ENCODE measurements at regions not wholly inside any gene's neighbourhood (a gene's known extent, or its start where the extent isn't known, plus 50 kb on each side); places are given as distances from the start of the nearest gene placed in this dataset.
A peak's percentile ranks its signal among the peaks of the same experiment; 100 is the strongest.
"Not testable (repeated sequence)": the region's sequence is repeated elsewhere in the genome, so short reads cannot be mapped to it uniquely, and the experiment has no call there.

GRCh38 chr12:107493135-107493494 is 192.5 kb upstream of the PWP1 start:
- no peak for DNase-seq (ENCODE audit: low spot score)

- DNase-seq (ENCODE audit: low spot score), result no peak
Measured at GRCh38 chr12:107493666-107494065, 191.9 kb upstream of the PWP1 start.

DNA sequence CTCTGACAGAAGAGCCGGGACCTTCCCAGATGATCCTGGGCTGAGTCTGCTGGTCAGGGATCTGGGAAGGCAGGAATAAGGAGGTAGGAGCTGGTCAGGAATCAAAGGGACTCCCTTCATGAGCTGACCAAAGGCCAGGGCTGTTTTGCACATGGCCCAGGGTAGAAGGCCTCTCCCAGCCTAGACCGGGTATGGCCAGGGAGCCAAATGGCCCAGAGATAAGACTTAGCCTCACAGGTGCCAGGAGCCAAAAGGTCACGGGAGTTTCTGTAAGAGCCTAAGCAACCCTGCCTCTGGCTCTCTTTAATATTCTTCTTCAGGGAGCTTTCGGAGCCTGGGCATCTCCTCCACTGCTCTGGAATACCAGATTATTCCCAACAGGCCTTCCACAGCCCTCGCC is 191.3 kb upstream of the PWP1 start:
- no peak for DNase-seq (ENCODE audit: low spot score)

DNA sequence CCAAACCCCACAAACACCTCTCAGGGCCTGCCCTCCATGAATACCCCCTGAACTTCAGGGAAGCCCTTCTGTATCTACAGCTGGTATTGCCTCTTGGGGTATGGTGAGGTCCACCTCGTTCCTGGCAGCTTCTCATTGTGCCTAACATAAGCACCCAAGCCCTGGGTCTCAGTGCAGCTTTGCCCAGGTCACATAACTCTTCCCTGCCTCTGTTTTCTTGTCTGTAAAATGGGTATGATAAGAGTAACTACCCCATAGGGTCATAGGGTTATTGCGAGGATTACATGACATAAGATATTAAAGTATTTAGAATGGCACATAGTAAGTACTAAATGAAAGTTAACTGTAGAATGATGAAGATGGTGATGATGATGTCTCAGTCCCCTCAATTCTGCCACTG is 190.0 kb upstream of the PWP1 start:
- DNase-seq (ENCODE audit: low spot score), result no peak

DNA sequence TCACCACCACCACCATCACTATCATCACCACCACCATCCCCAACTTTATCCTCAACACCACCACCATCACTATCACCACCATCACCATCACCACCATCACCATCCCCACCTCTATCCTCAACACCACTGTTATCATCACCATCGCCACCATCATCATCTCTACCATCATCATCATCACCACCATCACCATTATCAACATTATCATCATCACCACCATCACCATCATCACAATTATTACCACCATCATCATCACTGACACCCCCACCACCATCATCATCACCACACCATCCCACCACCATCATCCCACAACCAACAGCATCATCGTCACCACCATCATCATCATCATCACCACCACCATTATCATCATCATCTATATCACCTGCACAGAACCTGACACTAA is 188.4 kb upstream of the PWP1 start:
- no peak for DNase-seq (ENCODE audit: low spot score)

- no peak for DNase-seq (ENCODE audit: low spot score)
Measured at GRCh38 chr12:107500307-107500706, 185.3 kb upstream of the PWP1 start.

GRCh38 chr12:107501681-107502080 is 183.9 kb upstream of the PWP1 start:
- DNase-seq (ENCODE audit: low spot score), result no peak

- no peak for DNase-seq (ENCODE audit: low spot score)
Measured at GRCh38 chr12:107503129-107503855, 182.3 kb upstream of the PWP1 start.

GRCh38 chr12:107503887-107504885 is 181.4 kb upstream of the PWP1 start:
- DNase-seq (ENCODE audit: low spot score), result peak; percentile 17

DNA sequence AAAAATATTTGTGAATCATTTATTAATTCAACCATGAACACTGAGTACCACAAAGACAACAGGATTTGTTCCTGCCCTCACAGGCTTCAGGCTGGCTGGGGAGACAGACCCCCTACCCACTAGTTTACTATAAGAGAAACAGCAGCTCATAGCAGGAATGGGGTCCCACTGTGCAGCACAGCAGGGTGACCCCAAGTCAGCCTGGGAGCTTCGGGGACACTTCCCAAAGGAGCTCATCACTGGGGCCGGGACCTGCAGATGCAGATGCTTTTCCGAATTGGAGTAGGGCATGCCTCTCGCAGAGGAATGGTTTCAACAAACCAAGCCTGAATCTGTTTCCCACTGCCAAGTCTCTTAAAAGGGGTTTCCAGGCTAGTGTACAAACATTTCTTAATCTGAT is 176.2 kb upstream of the PWP1 start:
- DNase-seq (ENCODE audit: low spot score), result no peak

GRCh38 chr12:107510211-107510610 is 175.4 kb upstream of the PWP1 start:
- no peak for DNase-seq (ENCODE audit: low spot score)

GRCh38 chr12:107511292-107511691 is 174.3 kb upstream of the PWP1 start:
- DNase-seq (ENCODE audit: low spot score), result no peak

GRCh38 chr12:107512391-107512790 is 173.2 kb upstream of the PWP1 start:
- no peak for DNase-seq (ENCODE audit: low spot score)

DNA sequence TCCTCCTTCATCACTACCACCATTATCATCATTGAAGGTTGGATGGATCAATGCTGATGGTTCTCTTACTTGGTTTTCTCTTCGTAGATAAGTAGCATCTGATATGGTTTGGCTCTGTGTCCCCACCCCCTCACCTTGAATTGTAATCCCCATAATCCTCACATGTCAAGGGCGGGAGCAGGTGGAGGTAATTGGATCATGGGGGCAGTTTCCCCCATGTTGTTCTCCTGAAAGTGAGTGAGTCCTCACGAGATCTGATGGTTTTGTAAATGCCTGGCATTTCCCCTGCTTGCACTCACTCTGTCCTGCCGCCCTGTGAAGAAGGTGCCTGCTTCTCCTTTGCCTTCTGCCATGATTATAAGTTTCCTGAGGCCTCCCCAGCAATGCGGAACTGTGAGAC is 172.4 kb upstream of the PWP1 start:
- no peak for DNase-seq (ENCODE audit: low spot score)

DNA sequence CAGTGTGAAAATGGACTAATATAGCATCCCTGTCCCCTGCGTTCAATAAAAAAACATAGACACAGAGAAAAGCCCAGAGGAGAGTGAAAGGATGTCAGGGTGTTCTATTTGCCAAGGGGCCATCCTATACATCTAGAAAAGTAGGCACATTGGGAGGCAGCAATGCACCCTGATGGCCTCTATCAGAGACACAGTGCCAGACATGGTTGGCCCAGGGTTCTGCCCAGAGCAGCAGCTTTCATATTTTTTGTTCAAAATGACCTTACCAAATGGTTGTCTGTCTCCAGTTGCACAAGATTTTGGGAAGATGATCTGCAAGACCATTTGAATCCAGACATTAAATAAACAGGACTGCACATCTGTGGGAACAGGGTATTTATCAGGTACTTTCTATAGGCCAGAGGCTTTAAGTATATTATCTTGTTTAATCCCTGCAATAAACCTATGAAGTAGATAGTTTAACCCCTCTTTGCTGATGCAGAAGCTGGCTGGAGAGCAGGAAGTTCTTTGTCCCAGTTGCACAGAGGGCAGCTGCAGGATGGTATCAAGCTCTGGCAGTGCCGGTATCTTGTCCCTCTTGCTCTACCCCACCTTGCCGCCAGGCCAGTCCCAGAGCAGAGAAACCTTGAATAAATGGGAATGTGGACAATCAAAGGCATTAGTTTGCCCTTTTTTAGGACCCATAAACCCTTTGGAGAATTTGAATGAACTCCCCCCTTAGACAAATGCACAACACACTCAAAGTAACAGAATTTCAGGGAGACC is 171.8 kb upstream of the PWP1 start:
- DNase-seq (ENCODE audit: low spot score), result no peak

DNA sequence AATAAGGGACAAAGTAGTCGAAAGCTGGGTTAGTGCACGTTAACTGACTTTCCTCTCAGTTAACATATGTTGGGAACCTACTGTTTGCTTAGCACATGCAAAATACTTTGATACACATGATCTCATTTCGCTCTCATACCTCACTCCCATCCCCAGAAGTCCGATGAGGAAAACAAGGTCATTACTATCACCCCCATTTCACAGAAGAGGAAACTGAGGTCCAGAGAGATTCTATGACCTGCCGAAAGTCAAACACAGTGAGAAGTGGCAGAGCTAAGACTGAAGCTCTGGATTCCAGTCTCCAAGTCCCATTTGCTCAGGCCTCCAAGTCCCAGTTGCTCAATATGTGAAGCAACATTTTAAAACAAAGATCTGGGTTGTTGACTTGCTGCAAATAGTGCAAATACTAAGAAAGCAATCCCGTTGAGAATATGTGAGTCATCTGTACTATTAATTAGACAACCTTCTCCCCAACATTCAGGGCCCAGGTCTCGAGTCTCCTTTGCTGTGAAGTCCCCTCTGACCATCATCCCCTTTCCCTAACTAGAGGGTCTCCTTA is 170.6 kb upstream of the PWP1 start:
- DNase-seq (ENCODE audit: low spot score), result no peak

DNA sequence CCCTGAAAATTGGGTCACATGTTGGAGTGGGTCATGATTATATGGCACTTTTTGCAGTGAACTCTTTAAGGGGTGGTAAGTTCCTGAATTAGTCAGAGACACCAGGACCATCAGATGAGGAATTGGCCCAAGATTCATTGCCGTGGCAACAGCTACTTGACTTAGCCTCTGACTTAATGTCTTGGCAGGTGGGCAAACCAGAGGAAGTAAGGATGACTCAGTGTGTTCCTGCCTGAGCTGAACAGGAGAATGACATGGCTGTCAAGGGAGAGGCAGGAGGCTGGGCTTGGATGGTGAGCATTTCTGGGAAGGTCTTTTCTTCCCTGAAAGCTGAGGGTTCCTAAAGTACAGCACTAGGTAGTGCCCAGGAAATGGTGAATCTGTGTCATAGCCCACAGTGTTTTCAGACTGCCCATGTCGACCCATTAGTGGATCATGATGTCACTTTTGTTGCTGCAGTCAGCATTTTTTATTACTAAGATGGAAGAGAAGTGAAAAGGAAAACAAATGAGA is 170.1 kb upstream of the PWP1 start:
- no peak for DNase-seq (ENCODE audit: low spot score)

DNA sequence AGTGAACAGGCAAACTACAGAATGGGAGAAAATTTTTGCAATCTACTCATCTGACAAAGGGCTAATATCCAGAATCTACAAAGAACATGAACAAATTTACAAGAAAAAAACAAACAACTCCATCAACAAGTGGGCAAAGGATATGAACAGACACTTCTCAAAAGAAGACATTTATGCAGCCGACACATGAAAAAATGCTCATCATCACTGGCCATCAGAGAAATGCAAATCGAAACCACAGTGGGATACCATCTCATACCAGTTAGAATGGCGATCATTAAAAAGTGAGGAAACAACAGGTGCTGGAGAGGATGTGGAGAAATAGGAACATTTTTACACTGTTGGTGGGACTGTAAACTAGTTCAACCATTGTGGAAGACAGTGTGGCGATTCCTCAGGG is 167.8 kb upstream of the PWP1 start:
- not testable (repeated sequence) for DNase-seq (ENCODE audit: low spot score)

- DNase-seq (ENCODE audit: low spot score), result no peak
Measured at GRCh38 chr12:107518868-107519267, 166.7 kb upstream of the PWP1 start.

DNA sequence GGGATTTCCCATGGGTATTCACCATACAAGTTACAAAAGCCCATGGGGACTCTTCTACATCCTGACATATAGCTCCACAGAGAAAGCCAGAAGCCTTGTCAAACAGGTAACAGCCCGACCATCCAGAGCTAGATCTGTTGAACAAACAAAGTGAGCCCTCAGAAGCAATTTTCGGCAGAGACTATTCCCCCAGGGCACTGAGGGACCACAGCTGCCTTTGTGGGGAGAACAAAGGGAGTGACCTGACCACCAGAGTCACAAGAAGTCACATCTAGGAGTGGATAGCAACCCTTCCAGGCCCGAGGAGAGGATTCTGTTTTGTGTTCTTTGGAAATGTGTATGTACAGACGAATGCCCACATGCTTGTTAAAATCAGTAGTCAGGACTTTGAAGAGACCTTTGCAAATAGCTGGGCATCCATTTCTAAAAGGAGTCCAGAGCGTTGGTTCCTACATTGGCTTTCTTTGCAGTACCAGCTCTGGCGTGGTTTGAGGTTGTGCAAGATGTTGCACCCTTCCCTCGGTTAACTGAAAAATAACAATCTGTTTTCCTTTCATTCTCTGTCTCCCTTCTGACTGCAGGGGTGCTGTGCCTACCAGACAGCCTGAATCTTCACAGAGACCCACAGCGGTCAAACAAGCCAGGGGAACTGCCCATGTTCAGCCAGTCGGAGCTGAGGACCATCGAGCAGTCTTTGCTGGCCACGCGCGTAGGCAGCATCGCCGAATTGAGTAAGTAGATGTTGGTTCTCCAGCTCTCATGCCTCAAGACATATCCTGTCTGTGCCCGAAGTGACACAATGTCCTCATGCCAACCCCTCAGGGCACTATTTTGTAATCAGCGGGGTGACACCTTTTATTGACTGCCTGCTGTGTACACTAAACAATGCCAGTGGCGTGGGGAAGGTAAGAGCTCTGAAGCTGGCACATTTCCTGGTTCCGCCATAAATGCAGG is 165.4 kb upstream of the PWP1 start:
- no peak for DNase-seq (ENCODE audit: low spot score)

Data from SK-N-DZ (cell line).